ENCODE measurements at regions not wholly inside any gene's neighbourhood (a gene's known extent, or its start where the extent isn't known, plus 50 kb on each side); places are given as distances from the start of the nearest gene placed in this dataset.

DNA sequence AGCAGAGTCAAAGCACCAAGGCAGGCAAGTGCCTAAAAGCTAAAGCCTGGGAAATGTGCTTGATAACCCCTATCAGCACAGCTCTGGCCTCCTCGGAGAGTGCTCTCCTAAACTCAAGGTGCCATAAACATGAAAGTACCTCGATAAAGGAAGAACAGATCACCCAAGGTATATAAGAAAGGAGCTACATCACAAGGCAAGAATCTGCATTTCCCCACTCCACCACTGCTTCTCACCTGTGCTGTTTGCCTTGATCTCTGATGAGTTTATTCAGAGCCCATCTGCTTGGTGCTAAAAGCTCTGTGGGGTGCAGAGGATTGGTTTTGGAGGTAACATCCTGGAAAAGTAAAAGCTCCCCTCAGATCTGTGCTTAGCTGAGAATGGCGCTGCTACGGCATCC lies 449.5 kb upstream of the CDH5 start:
- no peak for DNase-seq (ENCODE audit: low read depth, low spot score)

DNA sequence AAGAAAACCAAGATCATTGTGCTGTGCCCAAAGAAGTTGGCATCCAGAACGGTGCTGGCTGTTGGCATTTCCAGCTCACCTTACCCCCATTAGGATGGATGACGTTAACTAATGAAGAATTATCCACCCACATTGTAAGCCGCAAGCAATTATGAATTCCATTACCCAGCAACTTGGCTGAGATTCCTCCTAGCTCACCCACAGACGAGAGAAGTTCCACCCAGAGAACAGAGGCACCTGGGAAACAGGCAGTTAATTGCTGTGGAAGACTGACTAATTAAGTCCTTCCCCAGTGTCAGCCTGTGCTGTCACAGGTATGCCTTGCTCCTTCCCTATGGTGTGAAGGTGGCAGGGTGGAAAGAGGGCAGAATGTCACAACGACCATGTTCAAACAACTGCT lies 456.2 kb upstream of the CDH5 start:
- DNase-seq (ENCODE audit: low read depth, low spot score), result no peak

DNA sequence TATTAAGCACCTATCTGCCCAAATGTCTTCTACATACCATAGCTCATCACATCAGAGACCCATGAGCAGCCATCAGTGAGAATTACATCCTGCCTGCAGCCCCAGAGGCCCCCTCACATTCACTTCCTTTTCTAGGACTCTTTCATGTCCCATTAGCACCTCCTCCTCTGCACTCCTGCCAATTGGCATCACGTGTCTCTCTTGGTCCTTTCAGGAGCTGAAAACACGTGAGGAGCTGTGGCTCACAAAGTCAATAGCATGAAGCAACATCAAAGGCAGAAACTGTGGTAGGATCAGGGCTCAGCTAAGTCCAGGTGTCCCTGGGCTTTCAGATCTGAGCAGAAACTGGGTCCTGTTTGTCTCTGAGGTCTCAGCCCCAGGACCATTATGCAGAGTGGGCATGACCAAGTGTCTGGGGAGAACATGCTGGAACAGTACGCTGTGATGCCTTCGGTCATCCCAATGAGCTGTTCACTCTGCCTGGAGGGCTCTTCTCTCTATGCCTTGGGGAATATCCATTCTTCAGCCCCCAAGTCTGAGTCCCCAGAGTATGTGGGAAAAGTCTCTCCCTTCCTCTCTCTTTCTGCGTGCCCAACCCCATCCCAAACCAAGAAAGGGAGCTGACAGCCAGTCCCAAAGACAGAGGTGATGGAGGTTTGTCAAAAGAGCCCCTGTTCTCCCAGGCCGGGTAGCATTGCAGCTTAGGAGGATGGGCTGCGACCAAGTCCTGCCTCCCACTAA lies 457.0 kb upstream of the CDH5 start:
- DNase-seq (ENCODE audit: low read depth, low spot score), result no peak

DNA sequence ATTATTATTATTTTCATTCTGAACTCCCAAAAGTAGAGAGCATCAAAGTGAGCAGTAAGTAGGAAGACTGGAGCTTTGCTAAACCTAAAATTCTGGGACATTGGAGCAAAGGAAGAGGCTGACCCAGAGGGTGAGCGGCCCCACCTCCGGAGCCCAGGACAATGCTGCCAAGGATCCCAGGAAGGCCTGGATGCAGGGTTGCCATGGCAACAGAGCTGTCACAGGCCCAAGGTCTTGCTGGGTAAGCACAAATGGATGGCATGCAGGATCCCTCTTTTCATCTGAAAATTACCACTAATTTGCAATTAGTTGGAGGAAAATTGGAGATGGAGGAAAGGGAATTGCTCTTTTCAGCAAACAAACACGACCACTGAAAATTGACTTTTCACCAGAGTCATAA lies 457.9 kb upstream of the CDH5 start:
- DNase-seq (ENCODE audit: low read depth, low spot score), result peak; percentile 18

DNA sequence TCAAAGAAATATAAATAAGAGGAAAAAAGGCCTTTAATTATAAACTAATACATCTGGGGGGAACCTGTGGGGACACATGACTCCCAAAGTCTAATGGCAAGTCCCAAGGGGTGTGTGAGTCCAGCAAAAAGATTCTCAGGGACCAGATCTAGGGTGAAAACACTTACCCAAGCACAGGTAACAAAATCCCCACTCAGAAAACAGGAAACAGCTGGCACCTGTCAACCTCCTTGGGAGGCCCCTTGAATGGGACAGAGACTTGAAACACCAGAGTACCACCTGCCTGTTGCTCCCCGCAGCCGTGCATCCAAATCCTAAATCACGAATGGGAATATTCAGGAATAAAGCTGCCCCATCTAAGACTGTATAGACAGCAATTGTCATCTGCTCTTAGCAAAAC lies 461.2 kb upstream of the CDH5 start:
- no peak for DNase-seq (ENCODE audit: low read depth, low spot score)

DNA sequence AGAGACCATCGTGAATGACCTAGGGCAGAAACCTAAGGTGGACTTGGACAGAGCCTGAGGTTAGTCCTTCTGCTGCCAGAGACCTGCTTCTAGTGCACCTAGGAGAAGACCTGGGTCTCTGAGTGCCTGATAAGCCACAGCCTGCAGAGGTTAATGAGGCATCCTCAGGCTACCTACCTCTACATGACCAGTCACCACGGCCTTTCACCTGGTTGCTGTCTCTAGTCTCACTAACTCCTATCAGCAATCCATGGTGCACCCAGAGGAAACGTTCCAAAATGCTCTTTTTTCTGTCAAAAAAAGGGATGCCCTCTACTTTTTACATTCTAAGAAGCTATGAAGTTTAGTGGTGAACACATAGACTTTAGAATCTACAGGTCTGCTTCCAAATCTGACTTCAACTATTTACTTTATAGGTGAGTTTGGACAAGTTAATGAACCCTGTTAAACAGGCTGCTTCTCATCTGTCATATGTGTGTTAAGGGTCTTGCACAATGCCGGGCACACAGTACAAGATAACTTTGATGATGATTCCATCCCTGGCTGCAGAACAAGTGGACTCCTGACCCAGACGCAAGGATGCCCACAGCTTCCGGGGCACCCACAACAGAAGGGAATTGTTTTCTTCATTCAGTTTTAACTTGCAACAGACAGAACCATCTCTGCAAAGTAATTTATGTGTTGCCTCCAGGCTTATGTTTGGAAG lies 469.9 kb upstream of the CDH5 start:
- DNase-seq (ENCODE audit: low read depth, low spot score), result no peak

DNA sequence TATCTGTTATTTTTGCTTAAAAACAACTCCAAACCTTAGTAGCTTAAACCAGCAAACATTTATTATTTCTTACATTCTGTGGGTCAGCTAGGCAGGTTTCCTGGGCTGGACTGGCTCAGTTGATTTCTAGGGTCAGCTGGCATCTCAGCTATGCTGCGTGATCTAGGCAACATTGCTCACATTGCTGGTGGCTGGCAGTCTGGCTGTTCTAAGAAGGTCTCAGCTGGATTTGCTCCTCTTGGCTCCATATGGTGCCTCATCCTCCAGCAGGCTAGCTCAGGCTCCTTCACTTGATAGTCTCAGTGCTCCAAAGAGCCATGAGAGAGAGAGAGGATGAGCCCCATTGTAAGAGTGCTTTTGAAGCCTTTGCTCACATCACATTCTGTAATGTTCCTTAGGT lies 470.6 kb upstream of the CDH5 start:
- DNase-seq (ENCODE audit: low read depth, low spot score), result no peak

DNA sequence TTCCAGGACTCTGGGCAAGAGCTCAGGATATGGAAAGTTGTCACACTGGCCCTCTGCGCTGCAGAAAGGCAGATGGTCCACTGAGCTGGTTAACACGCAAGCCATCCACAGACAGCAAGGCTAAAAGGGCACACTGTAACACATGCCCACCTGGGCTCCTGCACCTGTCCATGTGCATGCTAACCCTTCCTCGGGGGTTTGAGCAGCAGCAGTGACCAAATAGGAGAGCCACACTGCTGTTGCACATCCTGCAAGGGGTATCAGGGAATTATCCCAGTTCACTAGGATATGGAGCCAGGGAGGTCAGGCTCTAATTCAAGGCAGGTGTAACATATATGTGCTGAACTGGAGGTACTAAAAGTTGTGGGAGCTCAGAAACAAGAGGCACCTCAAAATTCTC lies 471.0 kb upstream of the CDH5 start:
- no peak for DNase-seq (ENCODE audit: low read depth, low spot score)

DNA sequence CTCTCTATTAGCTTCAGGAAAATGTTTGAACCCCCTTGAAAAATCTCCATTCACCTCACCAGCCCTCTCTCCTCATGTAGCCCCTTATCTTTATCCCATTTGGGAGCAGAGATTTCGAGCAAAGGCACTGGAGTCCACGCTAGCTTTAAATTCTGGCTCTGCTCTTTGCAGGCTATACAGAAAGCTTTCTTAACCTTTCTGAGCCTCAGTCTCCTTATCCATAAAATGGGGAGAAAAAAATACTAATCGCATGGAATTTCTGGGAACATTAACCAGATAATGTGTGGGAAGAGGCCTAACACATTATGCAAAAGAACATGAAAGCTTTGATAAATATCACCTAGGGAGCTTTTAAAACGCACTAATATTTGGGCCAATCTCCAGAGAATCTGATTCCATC lies 476.3 kb upstream of the CDH5 start:
- DNase-seq (ENCODE audit: low read depth, low spot score), result no peak

DNA sequence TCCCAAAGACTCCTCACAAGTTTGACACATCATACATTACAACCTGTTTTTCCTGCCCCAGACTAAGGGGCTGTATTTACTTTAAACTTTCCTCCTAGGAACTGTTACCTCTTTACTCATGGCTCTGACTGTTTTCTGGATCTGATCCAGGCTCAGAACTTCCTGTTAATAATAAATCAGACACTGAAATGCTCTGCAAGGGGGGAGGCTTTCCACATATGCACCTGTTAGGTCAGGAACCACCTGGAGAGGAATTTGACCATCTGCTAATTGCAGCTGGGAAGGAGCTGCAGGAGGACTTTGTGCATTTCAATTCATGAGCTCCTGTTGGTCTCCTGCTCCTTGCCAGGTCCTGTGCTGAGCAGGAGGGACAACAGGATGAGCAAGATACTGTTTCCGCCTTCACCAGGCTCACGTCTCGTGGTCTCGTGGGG lies 476.9 kb upstream of the CDH5 start:
- DNase-seq (ENCODE audit: low read depth, low spot score), result no peak

DNA sequence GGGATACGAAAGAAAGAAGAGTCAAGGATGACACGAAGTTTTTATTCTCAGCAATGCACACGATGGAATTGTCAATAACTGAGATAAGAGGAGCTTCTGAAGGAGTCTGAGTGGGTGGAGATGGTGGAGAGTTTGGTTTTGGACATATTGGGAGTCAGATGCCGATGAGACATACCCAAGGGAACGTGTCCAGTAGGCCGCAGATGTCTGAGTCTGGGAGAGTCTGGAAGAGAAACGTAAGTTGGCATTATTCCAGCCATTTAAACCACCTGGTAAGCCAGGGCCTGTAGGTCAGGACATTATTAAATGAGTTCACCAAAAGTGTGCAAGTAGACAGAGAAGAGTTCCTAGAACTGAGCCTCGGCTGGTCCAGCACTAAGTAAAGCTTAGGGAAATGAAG lies 478.3 kb upstream of the CDH5 start:
- no peak for DNase-seq (ENCODE audit: low read depth, low spot score)

DNA sequence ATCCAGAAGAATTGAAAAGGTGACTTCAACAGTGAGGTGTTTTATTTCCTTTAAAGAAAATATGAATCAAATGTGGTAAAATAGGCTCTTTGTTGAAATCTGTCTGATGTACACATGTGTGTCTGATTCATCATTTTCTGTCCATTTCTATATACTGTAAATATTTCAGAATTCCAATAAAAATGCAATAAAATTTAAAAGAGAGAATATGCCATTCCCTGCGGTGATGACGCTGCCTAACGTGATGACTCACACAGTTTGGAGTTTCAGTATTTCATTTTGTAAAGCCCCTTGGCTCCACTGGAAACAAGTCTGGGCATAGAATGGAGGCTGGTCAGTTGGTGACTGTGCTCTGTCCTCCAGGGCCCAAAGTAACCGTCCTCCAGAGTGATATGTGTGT lies 482.5 kb upstream of the CDH5 start:
- DNase-seq (ENCODE audit: low read depth, low spot score), result no peak

DNA sequence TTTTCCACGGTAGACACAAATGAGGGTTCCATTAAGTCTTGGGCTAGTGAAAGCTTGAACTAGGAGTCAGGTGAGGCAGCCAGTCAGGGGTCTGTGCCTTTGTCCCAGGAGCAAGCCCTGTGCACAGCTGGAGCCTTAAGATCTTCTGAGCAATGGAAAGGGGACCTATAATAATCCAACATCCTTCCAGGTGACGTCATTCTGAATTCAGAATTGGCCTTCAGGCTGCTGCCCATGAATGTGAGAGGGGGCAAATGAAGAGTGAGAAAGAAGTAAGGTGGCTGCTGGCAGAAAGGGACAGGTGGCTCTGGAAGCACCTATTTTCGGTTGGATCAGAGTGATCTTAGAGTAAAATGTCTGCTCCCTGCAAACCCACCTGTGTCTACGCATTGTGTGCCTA lies 488.1 kb upstream of the CDH5 start:
- no peak for DNase-seq (ENCODE audit: low read depth, low spot score)

DNA sequence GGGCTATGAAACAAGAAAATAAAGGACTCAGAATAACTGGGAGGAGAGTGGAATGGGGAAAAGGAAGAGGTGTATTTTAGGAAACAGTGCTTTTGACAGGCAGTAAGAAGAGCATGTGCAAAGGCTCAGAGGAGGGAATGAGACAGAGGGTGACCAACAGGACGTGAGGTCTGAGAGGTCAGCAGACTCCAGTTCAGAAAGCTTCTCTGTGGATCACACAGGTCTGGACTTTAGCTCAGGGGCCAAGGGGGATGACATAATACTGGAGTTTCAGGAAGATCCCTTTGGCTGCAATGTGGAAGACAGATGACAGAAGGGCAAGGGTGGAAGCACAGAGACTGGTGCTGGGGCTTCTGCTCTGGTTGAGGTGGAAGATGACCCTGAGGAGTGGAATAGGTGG lies 489.9 kb upstream of the CDH5 start:
- no peak for DNase-seq (ENCODE audit: low read depth, low spot score)

DNA sequence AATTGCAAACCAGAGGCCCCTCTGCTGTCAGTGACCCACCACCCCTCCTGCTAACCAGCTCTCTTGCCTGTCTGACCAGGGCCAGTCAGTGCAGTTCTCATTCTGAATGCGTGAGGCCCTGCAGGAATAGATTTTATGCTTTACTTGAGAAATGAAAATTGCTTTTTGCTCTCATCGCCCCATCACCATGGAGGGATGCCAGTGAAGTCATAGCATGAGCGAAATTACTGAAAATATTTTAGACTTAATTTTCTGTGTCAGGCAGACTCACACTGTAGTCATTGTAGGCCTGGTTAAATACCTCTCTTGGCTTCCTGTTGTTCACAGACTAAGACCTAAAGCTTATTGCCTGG lies 490.5 kb upstream of the CDH5 start:
- DNase-seq (ENCODE audit: low read depth, low spot score), result no peak

DNA sequence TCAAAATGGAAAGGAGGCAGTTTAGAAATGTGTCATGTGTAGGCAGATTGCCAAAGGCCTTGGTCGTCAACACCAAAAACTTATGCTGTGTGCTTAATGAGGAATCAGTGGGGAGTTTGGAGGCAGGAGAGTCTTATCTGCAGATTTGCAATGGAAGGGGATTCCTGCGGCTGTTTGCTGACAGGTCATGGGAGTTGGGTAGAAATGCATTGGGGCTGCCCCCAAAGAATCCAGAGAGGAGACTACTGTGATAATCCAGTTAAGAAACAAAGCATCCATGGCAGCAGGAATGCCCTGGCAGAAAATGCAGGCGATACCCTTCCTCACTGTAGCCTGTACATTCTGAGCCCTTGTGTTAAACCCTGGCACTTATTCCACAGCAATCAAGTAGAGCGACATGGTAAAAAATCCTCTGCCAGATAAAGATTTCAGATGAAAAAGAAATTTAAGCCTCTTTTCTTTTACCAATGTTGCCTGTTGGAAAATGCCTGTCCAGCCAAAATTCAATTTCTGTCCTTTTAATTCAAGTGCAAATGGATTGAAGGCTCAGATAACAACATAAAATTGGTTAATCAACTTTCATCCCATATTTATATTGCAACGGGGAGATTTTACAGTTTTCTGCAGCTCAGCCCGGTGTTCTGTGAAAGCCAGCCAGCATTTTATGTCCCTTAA lies 491.0 kb upstream of the CDH5 start:
- DNase-seq (ENCODE audit: low read depth, low spot score), result no peak

DNA sequence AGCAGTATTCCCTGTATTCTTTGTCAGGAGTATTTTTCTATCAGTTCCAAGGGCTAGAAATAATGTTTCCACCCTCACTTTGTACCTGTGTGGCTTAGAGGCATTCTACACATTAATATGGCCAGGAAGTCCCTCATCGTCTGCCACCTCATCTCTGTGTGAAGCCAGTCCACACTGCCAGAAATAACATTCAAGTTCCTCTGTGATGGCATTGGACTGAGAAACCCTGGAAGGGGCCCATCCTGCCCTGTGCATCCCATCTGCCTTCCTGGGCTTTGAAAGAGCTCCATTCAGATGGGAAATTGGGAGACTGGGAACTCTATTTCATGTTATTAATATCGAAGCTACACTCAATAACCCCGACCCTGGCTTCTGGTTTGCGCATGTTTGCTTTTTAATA lies 497.2 kb upstream of the CDH5 start:
- DNase-seq (ENCODE audit: low read depth, low spot score), result no peak

DNA sequence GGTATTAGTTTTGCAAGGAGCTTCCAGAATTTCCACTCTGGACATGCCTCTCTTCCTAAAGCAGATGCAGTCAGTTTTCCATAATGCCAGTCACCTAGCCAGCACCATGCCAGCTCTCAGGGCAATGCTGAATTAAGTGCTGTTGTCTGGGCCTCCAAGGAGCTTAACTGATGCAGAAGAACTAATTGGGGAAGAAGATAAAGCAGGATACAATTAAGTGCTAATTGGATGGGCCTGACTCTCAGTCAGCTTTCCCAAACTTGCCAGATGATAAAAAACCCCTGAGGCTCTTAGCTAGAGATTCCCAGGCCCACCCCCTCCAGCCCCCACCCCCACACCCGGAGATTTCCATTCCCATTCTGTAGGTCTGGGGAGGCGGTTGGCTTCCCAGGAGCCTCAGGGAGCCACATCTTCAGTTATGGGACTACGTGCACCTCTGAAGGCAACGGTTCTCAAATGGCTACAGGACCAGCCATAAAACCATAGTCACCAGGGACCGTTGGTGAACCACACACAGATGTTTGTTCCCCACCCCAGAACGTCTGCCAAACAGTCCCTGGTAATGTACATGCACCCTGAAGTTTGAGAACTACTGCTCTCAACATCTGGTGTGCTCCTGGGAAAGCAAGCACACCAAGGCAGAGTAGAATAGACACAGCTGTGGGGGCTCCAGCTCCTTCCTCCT lies 499.1 kb upstream of the CDH5 start:
- no peak for DNase-seq (ENCODE audit: low read depth, low spot score)

DNA sequence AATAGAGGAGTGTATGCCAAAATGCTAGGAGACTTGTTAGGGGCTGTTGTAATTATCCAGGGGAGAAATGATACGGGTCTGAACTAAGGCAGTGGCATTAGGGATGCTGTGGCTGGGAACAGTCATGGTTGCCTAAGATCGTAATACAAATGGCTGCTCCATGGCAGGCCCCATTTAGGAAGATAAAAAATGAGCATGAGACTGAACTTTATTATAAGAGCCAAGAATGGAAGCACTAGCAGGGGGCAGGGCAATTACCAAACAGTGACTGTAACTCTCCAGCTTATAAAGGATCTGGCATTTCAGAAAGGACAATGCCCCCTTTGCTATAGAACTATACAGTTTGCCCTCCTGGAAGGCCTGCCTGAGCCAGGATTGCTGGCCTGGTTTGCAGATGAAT lies 503.3 kb upstream of the CDH5 start:
- no peak for DNase-seq (ENCODE audit: low read depth, low spot score)

DNA sequence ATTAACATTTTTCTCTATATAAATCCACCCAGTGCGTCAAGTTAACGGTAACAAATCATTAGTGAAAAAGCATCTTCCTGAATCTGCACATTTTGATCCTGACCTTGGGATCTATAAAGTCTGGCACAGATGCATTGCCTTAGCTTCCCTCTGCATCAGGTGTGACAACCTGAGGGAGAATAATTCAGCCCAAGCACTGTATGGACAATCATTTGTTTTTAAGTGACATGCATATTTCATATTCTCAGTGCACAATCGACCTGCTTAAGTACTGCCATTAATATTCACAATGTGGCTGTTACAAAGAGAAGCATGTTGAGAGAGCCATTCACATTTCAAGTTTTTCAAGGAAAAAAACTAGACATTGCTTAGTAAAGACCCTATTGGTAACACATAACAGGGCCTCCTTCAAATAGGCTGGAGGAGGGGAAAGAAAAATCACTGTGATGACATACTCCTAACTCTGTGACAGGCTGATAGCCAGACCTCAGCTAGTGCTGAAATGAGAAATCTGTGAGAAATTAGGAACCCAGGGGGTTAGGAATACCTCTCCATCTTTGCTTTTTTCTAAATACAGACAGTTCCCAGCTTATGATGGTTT lies 505.3 kb upstream of the CDH5 start:
- no peak for DNase-seq (ENCODE audit: low read depth, low spot score)

DNA sequence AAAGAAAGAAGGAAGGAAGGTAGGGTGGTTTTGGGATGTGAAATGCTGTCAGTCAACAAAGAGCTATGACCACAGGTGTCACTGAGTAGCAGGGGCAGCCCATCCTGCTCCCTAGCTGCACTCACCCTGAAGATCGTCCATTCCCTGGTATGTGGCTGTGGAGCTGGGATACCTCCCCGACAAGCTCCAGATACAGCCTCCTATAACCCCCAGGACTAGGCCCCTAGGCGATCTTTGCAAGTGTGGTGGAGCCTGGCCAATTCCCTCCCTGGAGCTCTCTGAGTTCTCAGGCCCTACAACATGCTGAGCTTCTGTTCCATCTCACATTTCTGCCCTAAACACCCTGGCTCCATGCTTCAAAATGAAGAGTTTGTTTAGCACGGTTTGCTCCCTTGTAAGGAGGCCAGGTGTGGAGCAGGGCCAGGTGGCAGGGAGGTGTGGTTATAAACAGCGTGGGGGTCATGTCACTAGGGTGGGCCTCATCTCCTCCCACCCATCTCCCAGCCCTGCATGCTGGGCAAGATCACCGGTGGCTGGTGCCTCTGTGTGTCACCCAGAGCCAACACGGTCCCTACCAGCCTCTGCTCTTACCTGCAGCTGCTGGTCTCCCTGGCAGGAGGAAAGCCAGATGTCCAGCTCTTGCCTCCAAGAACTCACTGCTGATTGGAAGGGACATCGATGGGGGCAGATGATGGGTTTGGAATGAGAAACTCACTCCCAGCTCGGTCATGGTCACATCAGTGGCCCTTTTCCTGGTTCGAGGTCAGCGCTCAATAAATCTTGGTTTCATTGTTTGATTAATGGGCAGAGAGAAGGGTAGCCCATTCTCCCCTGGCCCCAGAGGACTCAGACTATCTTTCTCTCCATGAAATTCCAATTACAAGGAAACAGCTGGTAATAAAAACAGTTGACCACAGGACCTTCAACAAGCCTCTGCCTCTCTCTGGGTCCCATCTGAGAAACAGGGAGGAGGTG lies 511.0 kb upstream of the CDH5 start:
- no peak for DNase-seq (ENCODE audit: low read depth, low spot score)

Data from ELF-1 (cell line).